ENCODE measurements at regions not wholly inside any gene's neighbourhood (a gene's known extent, or its start where the extent isn't known, plus 50 kb on each side); places are given as distances from the start of the nearest gene placed in this dataset.

DNA sequence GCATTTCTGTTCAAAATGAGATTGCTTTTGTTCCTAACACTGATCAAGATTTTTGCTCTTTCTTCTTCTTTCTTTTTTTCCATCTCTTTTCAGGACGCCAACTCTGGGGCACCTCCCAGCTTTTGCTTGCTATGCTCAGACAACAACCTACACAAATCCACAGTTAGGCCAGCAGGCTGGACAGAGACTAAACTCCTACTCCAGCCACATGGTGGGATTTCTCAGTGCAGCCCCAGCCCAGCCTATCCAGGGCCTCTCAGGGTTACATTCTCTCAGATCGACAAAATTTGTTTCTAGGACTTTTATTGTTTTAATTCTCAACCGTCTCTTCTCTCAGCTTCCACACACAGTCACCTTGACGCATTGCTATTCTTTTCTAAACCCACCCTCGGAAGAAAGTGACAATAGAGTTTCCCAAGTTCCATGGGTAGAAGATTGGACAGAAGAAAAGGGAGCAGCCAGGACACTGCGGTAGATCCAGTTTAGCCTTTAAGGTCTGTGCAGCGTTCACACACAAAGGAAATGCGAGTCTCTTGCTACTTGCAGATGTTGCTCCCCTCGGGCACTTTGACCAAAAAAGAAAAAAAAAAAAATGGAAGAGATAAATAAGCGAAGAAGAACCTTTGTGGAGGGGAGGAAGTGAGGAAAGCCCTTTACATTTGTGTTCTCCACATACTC is 588.6 kb upstream of the GRAMD2B start:
- H3K4me3 ChIP-seq (replicated peaks; ENCODE audit: low read depth, low read length), result no peak overlapping the region
- no peak for DNase-seq (ENCODE audit: extremely low read depth, low read depth)
- TF ChIP-seq, protein P1, sequence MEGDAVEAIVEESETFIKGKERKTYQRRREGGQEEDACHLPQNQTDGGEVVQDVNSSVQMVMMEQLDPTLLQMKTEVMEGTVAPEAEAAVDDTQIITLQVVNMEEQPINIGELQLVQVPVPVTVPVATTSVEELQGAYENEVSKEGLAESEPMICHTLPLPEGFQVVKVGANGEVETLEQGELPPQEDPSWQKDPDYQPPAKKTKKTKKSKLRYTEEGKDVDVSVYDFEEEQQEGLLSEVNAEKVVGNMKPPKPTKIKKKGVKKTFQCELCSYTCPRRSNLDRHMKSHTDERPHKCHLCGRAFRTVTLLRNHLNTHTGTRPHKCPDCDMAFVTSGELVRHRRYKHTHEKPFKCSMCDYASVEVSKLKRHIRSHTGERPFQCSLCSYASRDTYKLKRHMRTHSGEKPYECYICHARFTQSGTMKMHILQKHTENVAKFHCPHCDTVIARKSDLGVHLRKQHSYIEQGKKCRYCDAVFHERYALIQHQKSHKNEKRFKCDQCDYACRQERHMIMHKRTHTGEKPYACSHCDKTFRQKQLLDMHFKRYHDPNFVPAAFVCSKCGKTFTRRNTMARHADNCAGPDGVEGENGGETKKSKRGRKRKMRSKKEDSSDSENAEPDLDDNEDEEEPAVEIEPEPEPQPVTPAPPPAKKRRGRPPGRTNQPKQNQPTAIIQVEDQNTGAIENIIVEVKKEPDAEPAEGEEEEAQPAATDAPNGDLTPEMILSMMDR (IDR thresholded peaks at IDR 0.05; ENCODE audit: low read depth, low read length, missing control alignments), result no peak

- DNase-seq (ENCODE audit: extremely low read depth, low read depth), result no peak
- TF ChIP-seq, protein P1 (IDR thresholded peaks at IDR 0.05; ENCODE audit: low read depth, low read length, missing control alignments), result peak; percentile 46
Measured at GRCh38 chr5:125835293-125836172, 587.7 kb upstream of the GRAMD2B start.

GRCh38 chr5:125836256-125836655 is 587.0 kb upstream of the GRAMD2B start:
- no peak overlapping the region for H3K4me3 ChIP-seq (replicated peaks; ENCODE audit: low read depth, low read length)
- no peak for DNase-seq (ENCODE audit: extremely low read depth, low read depth)
- TF ChIP-seq, protein P1 (IDR thresholded peaks at IDR 0.05; ENCODE audit: low read depth, low read length, missing control alignments), result no peak

More at GRCh38 chr5:125835293-125836172, 587.7 kb upstream of the GRAMD2B start:
- H3K4me3 ChIP-seq (replicated peaks; ENCODE audit: low read depth, low read length), result no peak overlapping the region

GRCh38 chr5:125837866-125838265 is 585.3 kb upstream of the GRAMD2B start:
- H3K4me3 ChIP-seq (replicated peaks; ENCODE audit: low read depth, low read length), result no peak overlapping the region
- TF ChIP-seq, protein P1 (IDR thresholded peaks at IDR 0.05; ENCODE audit: low read depth, low read length, missing control alignments), result no peak
- no peak for DNase-seq (ENCODE audit: extremely low read depth, low read depth)

- H3K4me3 ChIP-seq (replicated peaks; ENCODE audit: low read depth, low read length), result no peak overlapping the region
- no peak for DNase-seq (ENCODE audit: extremely low read depth, low read depth)
- TF ChIP-seq, protein P1 (IDR thresholded peaks at IDR 0.05; ENCODE audit: low read depth, low read length, missing control alignments), result no peak
Measured at GRCh38 chr5:125847561-125847960, 575.6 kb upstream of the GRAMD2B start.

GRCh38 chr5:125848751-125849150 is 574.5 kb upstream of the GRAMD2B start:
- TF ChIP-seq, protein P1 (IDR thresholded peaks at IDR 0.05; ENCODE audit: low read depth, low read length, missing control alignments), result no peak
- no peak for DNase-seq (ENCODE audit: extremely low read depth, low read depth)
- H3K4me3 ChIP-seq (replicated peaks; ENCODE audit: low read depth, low read length), result no peak overlapping the region
